HEK293 (cell line): ENCODE measurements at regions not wholly inside any gene's neighbourhood (a gene's known extent, or its start where the extent isn't known, plus 50 kb on each side); places are given as distances from the start of the nearest gene placed in this dataset.
A peak's percentile ranks its signal among the peaks of the same experiment; 100 is the strongest.

ENCODE experiments used
- CTCF ChIA-PET: fragments of 350-600 bp; formaldehyde crosslinking; extraction: SDS; loops from one replicate; lab custom pipeline; 2021; ENCODE audit warnings: antibody characterized with exemption; lab: Yijun Ruan, JAX
- POLR2A ChIA-PET: fragments of 300-600 bp; formaldehyde crosslinking; extraction: SDS; loops from one replicate; lab custom pipeline; 2020; ENCODE audit warnings: antibody characterized with exemption, inconsistent platforms; lab: Yijun Ruan, JAX
- H3K27ac ChIP-seq: fragments of 200-500 bp; sonication (Bioruptor generic); 2 replicates; pipeline ENCODE4 v1.5.1; 2014; ENCODE audit warnings: low read depth, low read length, control low read depth, inconsistent platforms; ENCODE audit errors: extremely low read depth
- H3K36me3 ChIP-seq, 2 experiments: fragments of 200-500 bp in 1 of 2; sonication (Bioruptor generic) in 1 of 2; 1 replicate in 1 of 2; 2 replicates in 1 of 2; pipeline ENCODE4 v1.5.1; 2014 to 2017; ENCODE audit warnings: inconsistent platforms in 2 of 2, low read length in 2 of 2; ENCODE audit not compliant: control insufficient read depth in 2 of 2, insufficient read depth in 1 of 2
- H3K4me1 ChIP-seq: fragments of 200-500 bp; sonication (Bioruptor generic); 2 replicates; pipeline ENCODE4 v1.5.1; 2014; ENCODE audit warnings: mild to moderate bottlenecking, low read length, inconsistent platforms; ENCODE audit not compliant: control insufficient read depth, insufficient read depth
- H3K4me3 ChIP-seq: 2 replicates; pipeline ENCODE4 v1.5.1; 2011; ENCODE audit warnings: low read depth, mild to moderate bottlenecking, control low read depth, low read length, moderate library complexity
- H3K9me3 ChIP-seq: fragments of 200-500 bp; sonication (Bioruptor generic); 2 replicates; pipeline ENCODE4 v1.5.1; 2014; ENCODE audit warnings: low read depth, low read length, inconsistent platforms; ENCODE audit not compliant: control insufficient read depth, insufficient read depth
- BCL11B ChIP-seq: fragments of 450-650 bp; formaldehyde crosslinking; IDR thresholded peaks from 2 replicates; pipeline ENCODE4 v1.5.1; 2016; ENCODE audit warnings: low read depth, missing biosample characterization, missing genetic modification characterization
- CTCF ChIP-seq: fragments of 450-650 bp; formaldehyde crosslinking; IDR thresholded peaks from 2 replicates; pipeline ENCODE4 v1.5.1; 2016; ENCODE audit warnings: missing biosample characterization, missing genetic modification characterization
- HIC1 ChIP-seq: fragments of 450-650 bp; formaldehyde crosslinking; IDR thresholded peaks from 2 replicates; pipeline ENCODE4 v1.5.1; 2016; ENCODE audit warnings: missing biosample characterization, missing genetic modification characterization
- HOXD13 ChIP-seq: sonication (generic); formaldehyde crosslinking; IDR thresholded peaks from 2 replicates; pipeline ENCODE4 v1.8.0; 2022; ENCODE audit warnings: missing genetic modification reagents, borderline replicate concordance
- KLF10 ChIP-seq: fragments of 450-650 bp; IDR thresholded peaks from 2 replicates; pipeline ENCODE4 v1.5.1; 2018; ENCODE audit warnings: missing biosample characterization, mild to moderate bottlenecking, missing genetic modification characterization
- KLF17 ChIP-seq: fragments of 450-650 bp; formaldehyde crosslinking; IDR thresholded peaks from 2 replicates; pipeline ENCODE4 v1.5.1; 2016; ENCODE audit warnings: missing biosample characterization, missing genetic modification characterization
- KLF9 ChIP-seq: fragments of 450-650 bp; formaldehyde crosslinking; IDR thresholded peaks from 2 replicates; pipeline ENCODE4 v1.5.1; 2016; ENCODE audit warnings: missing biosample characterization, missing genetic modification characterization, low read depth
- OSR2 ChIP-seq: fragments of 450-650 bp; formaldehyde crosslinking; IDR thresholded peaks from 2 replicates; pipeline ENCODE4 v1.5.1; 2016; ENCODE audit warnings: missing biosample characterization, missing genetic modification characterization
- OVOL3 ChIP-seq: fragments of 450-650 bp; formaldehyde crosslinking; IDR thresholded peaks from 2 replicates; pipeline ENCODE4 v1.5.1; 2016; ENCODE audit warnings: missing biosample characterization, missing genetic modification characterization
- PRDM1 ChIP-seq: fragments of 450-650 bp; formaldehyde crosslinking; IDR thresholded peaks from 2 replicates; pipeline ENCODE4; 2016; ENCODE audit warnings: missing biosample characterization, missing genetic modification characterization
- RBAK ChIP-seq: fragments of 450-650 bp; formaldehyde crosslinking; IDR thresholded peaks from 2 replicates; pipeline ENCODE4 v1.5.1; 2016; ENCODE audit warnings: missing biosample characterization, missing genetic modification characterization
- ZBTB1 ChIP-seq: fragments of 450-650 bp; formaldehyde crosslinking; IDR thresholded peaks from 2 replicates; pipeline ENCODE4 v1.5.1; 2016; ENCODE audit warnings: missing biosample characterization, missing genetic modification characterization
- ZBTB21 ChIP-seq: fragments of 450-650 bp; formaldehyde crosslinking; IDR thresholded peaks from 2 replicates; pipeline ENCODE4 v1.5.1; 2017; ENCODE audit warnings: missing biosample characterization, missing genetic modification characterization
- ZBTB7A ChIP-seq: fragments of 450-650 bp; formaldehyde crosslinking; IDR thresholded peaks from 2 replicates; pipeline ENCODE4 v1.5.1; 2016; ENCODE audit warnings: low read depth, missing biosample characterization, missing genetic modification characterization
- ZEB2 ChIP-seq: fragments of 450-650 bp; formaldehyde crosslinking; IDR thresholded peaks from 2 replicates; pipeline ENCODE4 v1.5.1; 2016; ENCODE audit warnings: missing biosample characterization, missing genetic modification characterization
- ZFP41 ChIP-seq: fragments of 450-650 bp; formaldehyde crosslinking; IDR thresholded peaks from 2 replicates; pipeline ENCODE4 v1.5.1; 2016; ENCODE audit warnings: missing biosample characterization, missing genetic modification characterization, borderline replicate concordance
- ZNF146 ChIP-seq: fragments of 450-650 bp; formaldehyde crosslinking; IDR thresholded peaks from 2 replicates; pipeline ENCODE4 v1.5.1; 2016; ENCODE audit warnings: missing biosample characterization, missing genetic modification characterization
- ZNF18 ChIP-seq: fragments of 450-650 bp; formaldehyde crosslinking; IDR thresholded peaks from 2 replicates; pipeline ENCODE4 v1.5.1; 2016; ENCODE audit warnings: missing biosample characterization, missing genetic modification characterization
- ZNF2 ChIP-seq: fragments of 450-650 bp; formaldehyde crosslinking; IDR thresholded peaks from 2 replicates; pipeline ENCODE4 v1.5.1; 2016; ENCODE audit warnings: missing biosample characterization, missing genetic modification characterization
- ZNF214 ChIP-seq: fragments of 450-650 bp; formaldehyde crosslinking; IDR thresholded peaks from 2 replicates; pipeline ENCODE4 v1.5.1; 2017; ENCODE audit warnings: missing biosample characterization, mild to moderate bottlenecking, missing genetic modification characterization, borderline replicate concordance
- ZNF221 ChIP-seq: fragments of 450-650 bp; formaldehyde crosslinking; IDR thresholded peaks from 2 replicates; pipeline ENCODE4 v1.5.1; 2017; ENCODE audit warnings: missing biosample characterization, missing genetic modification characterization, borderline replicate concordance
- ZNF23 ChIP-seq: fragments of 450-650 bp; formaldehyde crosslinking; IDR thresholded peaks from 2 replicates; pipeline ENCODE4 v1.5.1; 2016; ENCODE audit warnings: missing biosample characterization, missing genetic modification characterization, borderline replicate concordance
- ZNF354C ChIP-seq: fragments of 450-650 bp; formaldehyde crosslinking; IDR thresholded peaks from 2 replicates; pipeline ENCODE4 v1.5.1; 2016; ENCODE audit warnings: missing biosample characterization, missing genetic modification characterization, low read depth, borderline replicate concordance
- ZNF514 ChIP-seq: fragments of 450-650 bp; formaldehyde crosslinking; IDR thresholded peaks from 2 replicates; pipeline ENCODE4 v1.5.1; 2016; ENCODE audit warnings: missing biosample characterization, missing genetic modification characterization
- ZNF561 ChIP-seq: fragments of 450-650 bp; IDR thresholded peaks from 2 replicates; pipeline ENCODE4 v1.5.1; 2018; ENCODE audit warnings: missing biosample characterization, missing genetic modification characterization, borderline replicate concordance
- ZNF610 ChIP-seq: fragments of 450-650 bp; formaldehyde crosslinking; IDR thresholded peaks from 2 replicates; pipeline ENCODE4 v1.5.1; 2016; ENCODE audit warnings: missing biosample characterization, missing genetic modification characterization, borderline replicate concordance
- ZNF654 ChIP-seq: fragments of 450-650 bp; formaldehyde crosslinking; IDR thresholded peaks from 2 replicates; pipeline ENCODE4 v1.5.1; 2016; ENCODE audit warnings: low read depth, missing biosample characterization, missing genetic modification characterization
- ZNF664 ChIP-seq: fragments of 450-650 bp; formaldehyde crosslinking; IDR thresholded peaks from 2 replicates; pipeline ENCODE4 v1.5.1; 2016; ENCODE audit warnings: missing biosample characterization, missing genetic modification characterization
- ZNF707 ChIP-seq: fragments of 450-650 bp; formaldehyde crosslinking; IDR thresholded peaks from 2 replicates; pipeline ENCODE4 v1.5.1; 2016; ENCODE audit warnings: missing biosample characterization, missing genetic modification characterization
- ZSCAN23 ChIP-seq: fragments of 450-650 bp; formaldehyde crosslinking; IDR thresholded peaks from 2 replicates; pipeline ENCODE4 v1.5.1; 2016; ENCODE audit warnings: missing biosample characterization, missing genetic modification characterization
- ZSCAN30 ChIP-seq: fragments of 450-650 bp; IDR thresholded peaks from 2 replicates; pipeline ENCODE4 v1.5.1; 2018; ENCODE audit warnings: missing biosample characterization, mild to moderate bottlenecking, missing genetic modification characterization, moderate library complexity
- ZSCAN5A ChIP-seq: fragments of 450-650 bp; formaldehyde crosslinking; IDR thresholded peaks from 2 replicates; pipeline ENCODE4 v1.5.1; 2016; ENCODE audit warnings: missing biosample characterization, missing genetic modification characterization
- ZXDB ChIP-seq: fragments of 450-650 bp; formaldehyde crosslinking; IDR thresholded peaks from 2 replicates; pipeline ENCODE4 v1.5.1; 2016; ENCODE audit warnings: missing biosample characterization, missing genetic modification characterization

- no peak overlapping the region for H3K27ac ChIP-seq
- CTCF ChIA-PET: interaction anchor here (0.7 to 1.8 kb wide), 6 partner anchors 23 to 502 kb away, joined by 3 to 4 read pairs (median 4); no protein-coding TSS in a partner anchor
- no peak for TF ChIP-seq ZNF610 (tag by site-specific recombination)
- no peak for TF ChIP-seq ZBTB21 (tag by site-specific recombination)
- TF ChIP-seq ZFP41: no peak
- no peak for TF ChIP-seq ZNF18
- TF ChIP-seq ZNF2: no peak
- TF ChIP-seq PRDM1 (tag by site-specific recombination): no peak
- TF ChIP-seq ZNF214 (tag by site-specific recombination): no peak
- TF ChIP-seq CTCF: peak; percentile 49; the same call in 1 of the 2 replicates
- TF ChIP-seq ZNF146 (tag by site-specific recombination): no peak
- peak; percentile 22; the same call in 1 of the 2 replicates for TF ChIP-seq ZNF561 (tag by site-specific recombination)
- TF ChIP-seq ZNF354C (tag by site-specific recombination): no peak
- TF ChIP-seq BCL11B (tag by site-specific recombination): no peak
- TF ChIP-seq OVOL3 (tag by site-specific recombination): no peak
- no peak for TF ChIP-seq ZNF654 (tag by site-specific recombination)
- TF ChIP-seq ZNF707 (tag by site-specific recombination): no peak
- no peak for TF ChIP-seq ZBTB7A (tag by site-specific recombination)
- no peak for TF ChIP-seq ZNF514 (tag by site-specific recombination)
- TF ChIP-seq ZXDB (tag by site-specific recombination): no peak
- no peak for TF ChIP-seq ZNF664 (tag by site-specific recombination)
- no peak for TF ChIP-seq ZBTB1 (tag by site-specific recombination)
- TF ChIP-seq ZEB2: no peak
- peak; percentile 62 for TF ChIP-seq KLF10 (tag by site-specific recombination)
- TF ChIP-seq HOXD13 (CRISPR knock-in tag): no peak
- no peak for TF ChIP-seq ZSCAN30
- TF ChIP-seq OSR2 (tag by site-specific recombination): no peak
- TF ChIP-seq HIC1 (tag by site-specific recombination): no peak
- no peak for TF ChIP-seq ZSCAN23 (tag by site-specific recombination)
- TF ChIP-seq RBAK (tag by site-specific recombination): no peak
- no peak for TF ChIP-seq ZSCAN5A (tag by site-specific recombination)
- TF ChIP-seq ZNF23 (tag by site-specific recombination): no peak
- no peak for TF ChIP-seq KLF17 (tag by site-specific recombination)
- no peak for TF ChIP-seq ZNF221 (tag by site-specific recombination)
- TF ChIP-seq KLF9: peak; percentile 76
Measured at GRCh38 chr12:116673681-116674111, 64.2 kb downstream of the SPRING1 start.

More at GRCh38 chr12:116673681-116674111, 64.2 kb downstream of the SPRING1 start:
- Histone ChIP-seq H3K36me3 (no peaks in the 10 kb centered on the region), H3K4me3 (no peak overlapping the region), H3K9me3 (no peaks in the 10 kb centered on the region), H3K4me1 (no peaks in the 10 kb centered on the region; the same call in 1 of the 2 replicates)
- POLR2A ChIA-PET: no interaction called here
